ENCODE measurements at regions not wholly inside any gene's neighbourhood (a gene's known extent, or its start where the extent isn't known, plus 50 kb on each side); places are given as distances from the start of the nearest gene placed in this dataset.

- TF ChIP-seq EZH2 (IDR thresholded peaks at IDR 0.05; ENCODE audit: borderline replicate concordance, low read depth, low read length), result no peak
- no peak for TF ChIP-seq TEAD4 (IDR thresholded peaks at IDR 0.05; ENCODE audit: low read length)
- TF ChIP-seq TEAD4 (CRISPR knock-in tag; IDR thresholded peaks at IDR 0.05; ENCODE audit: borderline replicate concordance), result no peak
- TF ChIP-seq RBM34 (IDR thresholded peaks at IDR 0.05; ENCODE audit: borderline replicate concordance, insufficient read depth, low read length), result no peak
- TF ChIP-seq MAFF (IDR thresholded peaks at IDR 0.05; ENCODE audit: low read length), result no peak
- TF ChIP-seq ELK1 (CRISPR knock-in tag; IDR thresholded peaks at IDR 0.05), result no peak
- TF ChIP-seq, protein P1, sequence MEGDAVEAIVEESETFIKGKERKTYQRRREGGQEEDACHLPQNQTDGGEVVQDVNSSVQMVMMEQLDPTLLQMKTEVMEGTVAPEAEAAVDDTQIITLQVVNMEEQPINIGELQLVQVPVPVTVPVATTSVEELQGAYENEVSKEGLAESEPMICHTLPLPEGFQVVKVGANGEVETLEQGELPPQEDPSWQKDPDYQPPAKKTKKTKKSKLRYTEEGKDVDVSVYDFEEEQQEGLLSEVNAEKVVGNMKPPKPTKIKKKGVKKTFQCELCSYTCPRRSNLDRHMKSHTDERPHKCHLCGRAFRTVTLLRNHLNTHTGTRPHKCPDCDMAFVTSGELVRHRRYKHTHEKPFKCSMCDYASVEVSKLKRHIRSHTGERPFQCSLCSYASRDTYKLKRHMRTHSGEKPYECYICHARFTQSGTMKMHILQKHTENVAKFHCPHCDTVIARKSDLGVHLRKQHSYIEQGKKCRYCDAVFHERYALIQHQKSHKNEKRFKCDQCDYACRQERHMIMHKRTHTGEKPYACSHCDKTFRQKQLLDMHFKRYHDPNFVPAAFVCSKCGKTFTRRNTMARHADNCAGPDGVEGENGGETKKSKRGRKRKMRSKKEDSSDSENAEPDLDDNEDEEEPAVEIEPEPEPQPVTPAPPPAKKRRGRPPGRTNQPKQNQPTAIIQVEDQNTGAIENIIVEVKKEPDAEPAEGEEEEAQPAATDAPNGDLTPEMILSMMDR (IDR thresholded peaks at IDR 0.05 in 2 of 3, conservative IDR thresholded peaks at IDR 0.05 in 1 of 3; ENCODE audit: insufficient read depth in 2 of 3, low read depth in 1 of 3, low read length in 3 of 3), result no peak
- TF ChIP-seq HNRNPL (IDR thresholded peaks at IDR 0.05; ENCODE audit: low read depth, low read length), result no peak
- TF ChIP-seq NFRKB (IDR thresholded peaks at IDR 0.05; ENCODE audit: low read depth), result no peak
- no peak for TF ChIP-seq TAF1 (IDR thresholded peaks at IDR 0.05; ENCODE audit: control insufficient read depth, extremely low read depth, insufficient read depth, low read length, severe bottlenecking)
Measured at GRCh38 chr13:22095794-22096193, 424.9 kb downstream of the FGF9 start.
